Ectodermal cell (in vitro differentiated cells): ENCODE measurements at regions not wholly inside any gene's neighbourhood (a gene's known extent, or its start where the extent isn't known, plus 50 kb on each side); places are given as distances from the start of the nearest gene placed in this dataset.

Experiments used
- H3K27ac ChIP-seq: 2 replicates; pipeline ENCODE4 v1.7.0; 2013; ENCODE audit warnings: mild to moderate bottlenecking, low read depth, low read length; ENCODE audit not compliant: insufficient read depth, poor library complexity, severe bottlenecking
- H3K27me3 ChIP-seq: 2 replicates; pipeline ENCODE4 v1.7.0; 2013; ENCODE audit warnings: mild to moderate bottlenecking, low read length; ENCODE audit not compliant: insufficient read depth, control insufficient read depth, poor library complexity, severe bottlenecking
- H3K36me3 ChIP-seq: one replicate; pipeline ENCODE4 v1.7.0; 2013; ENCODE audit warnings: low read length; ENCODE audit not compliant: control insufficient read depth, insufficient read depth
- H3K4me1 ChIP-seq: one replicate; pipeline ENCODE4 v1.7.0; 2013; ENCODE audit warnings: low read length; ENCODE audit not compliant: control insufficient read depth, insufficient read depth
- H3K4me3 ChIP-seq: 2 replicates; pipeline ENCODE4 v1.7.0; 2013; ENCODE audit warnings: low read depth, low read length, control low read depth; ENCODE audit not compliant: insufficient read depth
- H3K9me3 ChIP-seq: 2 replicates; pipeline ENCODE4 v1.7.0; 2013; ENCODE audit warnings: mild to moderate bottlenecking, low read length, moderate library complexity; ENCODE audit not compliant: control insufficient read depth
- WGBS, 2 experiments: methylation state at CpG; one replicate each; pipeline ENCODE4 v1.1.7; 2013; ENCODE audit warnings: missing lambda C conversion rate in 2 of 2; 5-methylcytosine and 5-hydroxymethylcytosine counted together

DNA sequence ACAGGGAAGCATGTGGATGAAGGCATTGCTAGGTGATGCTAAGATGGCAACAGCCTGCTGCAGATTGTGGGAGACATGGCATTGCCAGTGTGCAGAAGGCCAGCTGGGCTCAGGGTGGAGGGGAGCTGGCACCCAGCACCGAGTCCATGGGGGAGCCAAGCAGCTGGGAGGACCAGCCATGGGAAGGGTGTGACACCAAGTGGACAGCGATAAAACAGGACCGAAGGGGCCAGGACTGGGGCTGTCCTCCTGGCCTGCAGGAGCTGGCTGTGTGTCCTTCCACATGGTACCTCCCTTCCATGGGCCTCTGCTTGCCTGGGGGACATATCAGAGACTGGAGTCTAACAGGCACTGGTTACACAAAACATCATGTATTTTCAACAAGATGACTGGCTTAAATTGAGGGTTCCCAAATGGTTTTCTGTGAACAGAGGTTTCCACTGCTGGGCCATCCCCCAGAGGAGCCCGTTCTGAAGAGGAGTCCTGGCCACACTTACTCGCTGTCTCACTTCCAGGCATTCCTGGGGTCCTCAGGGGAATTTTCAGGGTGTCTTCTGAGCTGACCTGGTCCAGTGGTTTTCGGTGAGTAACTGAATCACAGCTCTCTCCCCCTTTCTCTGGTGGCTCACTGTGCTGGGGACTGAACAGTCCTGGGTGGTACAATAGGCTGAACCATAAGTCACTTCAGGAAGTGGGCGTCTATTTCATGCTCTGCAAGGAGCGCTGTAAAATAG is 60.4 kb upstream of the TNP1 start:
- no peaks in the 10 kb centered on the region for H3K9me3 ChIP-seq
- no peak overlapping the region for H3K27ac ChIP-seq
- no peaks in the 10 kb centered on the region for H3K27me3 ChIP-seq
- peaks cover 8% of the 10 kb centered on the region for H3K4me1 ChIP-seq
- no peak overlapping the region for H3K4me3 ChIP-seq
- WGBS, 2 experiments = 95 to 96% methylated on average over 8 of the region's 8 CpGs
- no peaks in the 10 kb centered on the region for H3K36me3 ChIP-seq

DNA sequence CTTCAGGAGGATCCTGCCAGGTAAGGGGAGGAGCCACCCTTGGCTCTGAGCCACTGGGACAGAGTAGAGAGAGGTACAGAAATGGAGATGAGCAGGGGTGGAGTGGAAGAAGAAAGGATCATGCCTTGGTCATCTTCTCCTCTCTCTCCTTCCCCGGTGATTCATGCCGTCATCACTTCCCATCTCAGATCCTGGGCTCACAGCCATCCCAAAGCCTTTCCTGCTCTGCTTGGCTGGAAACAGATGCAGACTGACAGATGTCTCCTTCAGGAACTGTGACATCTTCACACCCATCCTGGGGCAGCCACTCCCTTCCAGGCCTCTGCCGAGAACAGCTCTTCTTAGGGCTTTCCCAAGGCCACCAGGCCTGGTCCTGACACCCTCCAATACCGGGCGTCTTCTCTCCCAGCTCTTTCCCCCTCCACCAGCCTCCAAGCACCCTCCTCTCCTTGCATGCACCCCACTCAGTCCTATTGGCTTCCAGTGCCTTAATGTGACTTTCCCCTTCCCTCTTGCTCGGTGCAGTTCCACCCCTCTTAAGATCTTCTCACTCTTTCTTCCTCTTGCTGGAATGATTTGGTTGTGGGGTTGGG is 58.3 kb upstream of the TNP1 start:
- H3K27me3 ChIP-seq = no peaks in the 10 kb centered on the region
- H3K9me3 ChIP-seq = no peaks in the 10 kb centered on the region
- H3K27ac ChIP-seq = no peak overlapping the region
- 93 to 95% methylated on average over 5 of the region's 6 CpGs for WGBS, 2 experiments
- no peak overlapping the region for H3K4me3 ChIP-seq
- peaks cover 14% of the 10 kb centered on the region for H3K4me1 ChIP-seq
- H3K36me3 ChIP-seq = no peaks in the 10 kb centered on the region

DNA sequence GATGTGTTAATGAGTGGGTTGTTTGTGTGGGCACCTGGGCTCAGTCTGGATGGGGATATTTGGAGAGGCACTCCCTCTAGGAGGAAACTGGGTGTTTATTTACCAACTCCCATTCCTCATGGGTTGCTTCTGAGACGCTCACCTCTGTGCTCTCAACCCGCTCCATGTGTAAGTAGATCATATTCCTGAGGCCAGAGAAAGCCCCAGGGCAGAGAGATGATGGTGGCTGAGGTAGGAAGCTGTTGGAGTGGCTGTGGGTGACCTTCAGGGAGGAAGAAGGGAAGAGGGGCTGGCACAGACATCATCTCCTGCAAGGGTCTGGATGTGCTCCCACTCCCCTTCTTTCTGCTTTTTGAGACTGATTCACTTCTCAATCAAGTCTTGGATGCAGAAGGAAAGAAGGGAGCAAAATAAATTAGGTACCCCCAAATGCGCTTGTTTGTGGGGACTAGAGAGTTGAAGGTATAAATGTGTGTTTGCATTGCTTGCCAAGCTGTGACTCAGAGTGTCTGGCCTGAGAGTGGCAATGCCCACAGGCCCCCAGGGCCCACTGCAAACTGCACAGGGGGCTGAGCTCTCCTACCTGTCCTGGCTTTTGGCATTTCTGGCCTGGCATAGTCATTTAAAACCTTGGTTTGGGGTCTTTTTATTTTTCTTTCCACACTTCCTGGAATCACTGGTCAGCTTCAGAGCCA is 57.2 kb upstream of the TNP1 start:
- H3K27ac ChIP-seq = no peak overlapping the region
- WGBS, 2 experiments = 95 to 99% methylated on average over 3 of the region's 3 CpGs
- peaks cover 14% of the 10 kb centered on the region for H3K4me1 ChIP-seq

DNA sequence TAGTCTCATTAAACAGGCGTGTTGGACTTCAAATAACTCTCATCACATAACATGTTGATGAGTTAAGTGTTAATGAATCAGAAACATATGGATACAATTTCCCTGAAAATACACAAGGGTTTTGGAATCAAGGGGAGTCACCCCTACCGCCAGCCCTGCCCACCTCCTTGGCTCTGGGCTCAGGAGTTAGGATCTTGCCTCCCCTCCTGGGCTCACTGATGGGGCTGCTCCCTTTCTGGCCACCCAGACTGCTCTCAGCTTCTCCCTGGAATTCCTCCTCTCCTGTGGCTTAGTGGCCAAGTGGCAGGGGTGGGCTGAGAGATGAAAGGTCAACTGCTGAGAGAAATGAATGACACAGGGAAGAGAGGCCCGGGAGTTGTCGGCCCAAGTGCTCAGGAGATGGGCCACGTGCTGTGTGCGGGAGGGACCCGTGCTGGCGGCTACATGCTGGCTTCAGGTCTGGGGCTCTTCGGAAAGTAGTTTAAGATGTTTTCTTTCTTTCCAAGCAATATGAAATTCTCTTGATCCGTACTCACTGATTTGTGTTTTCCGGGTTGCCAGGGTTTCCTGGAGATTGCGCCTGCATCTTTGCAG is 55.8 kb upstream of the TNP1 start:
- Histone ChIP-seq H3K4me1 (peaks cover 14% of the 10 kb centered on the region), H3K36me3 (no peaks in the 10 kb centered on the region), H3K27ac (no peak overlapping the region), H3K4me3 (no peak overlapping the region), H3K27me3 (no peaks in the 10 kb centered on the region), H3K9me3 (no peaks in the 10 kb centered on the region)
- WGBS, 2 experiments = 84 to 85% methylated on average over 11 of the region's 12 CpGs

More for the DNA sequence above, 57.2 kb upstream of the TNP1 start:
- no peak overlapping the region for H3K4me3 ChIP-seq
- H3K36me3 ChIP-seq = no peaks in the 10 kb centered on the region
- no peaks in the 10 kb centered on the region for H3K9me3 ChIP-seq
- H3K27me3 ChIP-seq = no peaks in the 10 kb centered on the region

DNA sequence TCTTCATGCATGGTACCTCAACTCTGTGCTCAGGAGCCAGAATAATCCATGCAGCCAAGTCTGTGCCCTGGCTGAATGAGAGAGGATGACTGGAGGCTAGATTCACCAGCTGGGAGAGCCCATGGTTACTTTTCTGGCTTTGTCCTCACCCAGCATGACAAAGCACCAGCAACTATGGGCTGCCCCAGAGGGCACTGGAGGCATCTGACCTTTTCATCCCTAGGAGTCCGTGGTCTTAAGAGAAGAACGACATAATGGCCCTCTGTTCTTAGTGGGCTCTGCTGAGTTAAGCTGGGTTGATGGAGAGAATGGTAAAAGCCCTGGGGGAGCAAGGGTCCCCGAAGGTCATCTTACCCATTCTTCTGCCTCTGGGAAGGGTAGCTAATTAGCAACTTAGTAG is 54.6 kb upstream of the TNP1 start:
- Histone ChIP-seq H3K27ac (no peak overlapping the region), H3K27me3 (no peaks in the 10 kb centered on the region), H3K36me3 (no peaks in the 10 kb centered on the region), H3K9me3 (no peaks in the 10 kb centered on the region), H3K4me3 (no peak overlapping the region), H3K4me1 (peaks cover 14% of the 10 kb centered on the region)
- WGBS, 2 experiments = 7 to 18% methylated on average over 3 of the region's 3 CpGs

DNA sequence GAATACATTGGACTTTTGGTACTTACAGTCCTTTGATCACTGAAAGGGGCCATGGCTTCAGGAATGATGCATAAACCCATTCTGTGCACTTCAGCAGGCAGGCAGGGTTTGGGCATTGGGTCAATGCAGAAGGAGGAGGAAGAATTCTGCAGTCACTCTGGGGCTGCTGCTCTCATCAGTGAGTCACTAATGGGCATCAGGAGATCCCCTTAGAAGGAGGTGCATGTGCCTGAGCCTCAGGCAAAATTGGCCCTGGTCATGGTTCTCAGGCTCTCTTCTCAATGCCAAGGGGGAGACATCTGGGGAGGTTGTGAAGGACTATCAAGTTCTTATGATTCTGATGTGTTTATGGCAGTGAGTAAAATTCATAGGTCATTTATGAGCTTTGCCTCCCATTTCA is 52.0 kb upstream of the TNP1 start:
- no peaks in the 10 kb centered on the region for H3K27me3 ChIP-seq
- H3K4me3 ChIP-seq = no peak overlapping the region
- no peak overlapping the region for H3K27ac ChIP-seq

DNA sequence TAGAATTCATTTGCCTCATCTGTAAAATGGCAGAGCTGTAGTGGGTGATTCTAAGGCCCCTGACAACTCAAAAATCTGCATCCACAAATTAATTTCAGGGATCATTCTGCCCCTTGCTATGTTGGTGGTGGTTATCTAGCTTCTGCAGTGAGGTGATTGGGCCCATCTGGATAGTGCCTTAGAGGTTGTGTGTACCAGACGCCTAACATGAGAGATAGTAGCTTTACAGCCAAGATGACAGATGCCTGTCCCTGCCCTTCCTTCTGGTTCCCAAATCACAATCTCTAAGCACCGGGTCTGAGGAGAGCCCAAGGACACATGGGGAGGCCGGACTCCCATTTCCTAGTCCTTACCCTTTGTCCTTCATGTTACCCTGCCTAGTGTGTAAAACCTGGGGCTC is 51.1 kb upstream of the TNP1 start:
- no peak overlapping the region for H3K27ac ChIP-seq
- H3K36me3 ChIP-seq = no peaks in the 10 kb centered on the region
- no peaks in the 10 kb centered on the region for H3K9me3 ChIP-seq
- WGBS, 2 experiments = 93% methylated on average over 3 of the region's 3 CpGs
- peaks cover 26% of the 10 kb centered on the region for H3K4me1 ChIP-seq
- H3K4me3 ChIP-seq = no peak overlapping the region
- H3K27me3 ChIP-seq = no peaks in the 10 kb centered on the region

More for the DNA sequence above, 52.0 kb upstream of the TNP1 start:
- no peaks in the 10 kb centered on the region for H3K36me3 ChIP-seq
- H3K4me1 ChIP-seq = peaks cover 26% of the 10 kb centered on the region
- no peaks in the 10 kb centered on the region for H3K9me3 ChIP-seq

DNA sequence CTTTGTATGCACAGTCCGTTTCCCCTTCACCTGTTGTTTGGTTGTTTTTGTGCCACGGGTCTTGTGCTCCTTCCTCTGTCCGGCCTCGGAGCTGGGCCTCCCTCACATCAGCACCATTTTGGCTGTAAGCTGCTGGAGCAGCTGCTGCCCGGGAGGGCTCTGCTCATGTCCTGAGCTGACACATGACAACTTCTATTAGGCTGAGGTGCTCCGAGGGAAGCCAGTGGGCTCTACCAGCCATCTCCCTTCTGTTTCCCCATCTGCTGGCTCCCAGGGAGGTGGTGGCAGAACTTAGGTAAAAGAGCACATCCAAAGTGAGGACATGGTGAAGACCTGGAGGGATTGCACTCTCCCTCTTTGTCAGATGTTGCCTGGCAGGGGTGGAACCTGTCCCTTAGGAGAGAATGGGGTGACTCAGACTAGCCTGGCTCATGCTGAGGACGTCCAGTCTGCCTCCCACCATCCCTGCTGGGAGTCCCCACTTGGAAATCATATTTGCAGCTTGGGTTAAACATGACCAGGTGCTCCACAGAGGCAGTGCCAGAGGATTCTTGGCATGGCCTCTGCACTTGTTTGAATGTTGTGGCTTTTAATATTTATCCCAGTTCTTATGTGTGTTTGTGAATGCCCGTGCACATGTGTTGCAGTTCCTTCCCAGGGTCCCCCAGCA is 49.8 kb upstream of the TNP1 start:
- Histone ChIP-seq H3K27ac (no peak overlapping the region), H3K4me3 (no peak overlapping the region), H3K36me3 (no peaks in the 10 kb centered on the region), H3K27me3 (no peaks in the 10 kb centered on the region), H3K9me3 (no peaks in the 10 kb centered on the region), H3K4me1 (peaks cover 25% of the 10 kb centered on the region)
- 91 to 92% methylated on average over 8 of the region's 8 CpGs for WGBS, 2 experiments
